Endodermal cell (in vitro differentiated cells): ENCODE measurements at regions not wholly inside any gene's neighbourhood (a gene's known extent, or its start where the extent isn't known, plus 50 kb on each side); places are given as distances from the start of the nearest gene placed in this dataset.

Source experiments
- DNase-seq: peaks from one replicate; pipeline ENCODE4 v3.0.0-alpha.2; 2017
- H3K27ac ChIP-seq: 2 replicates; pipeline ENCODE4 v1.5.1; 2013; ENCODE audit warnings: mild to moderate bottlenecking, low read depth, low read length, moderate library complexity
- H3K27me3 ChIP-seq: 2 replicates; pipeline ENCODE4 v1.6.1; 2013; ENCODE audit warnings: mild to moderate bottlenecking, low read length, moderate library complexity; ENCODE audit not compliant: insufficient read depth, control insufficient read depth, poor library complexity, severe bottlenecking
- H3K36me3 ChIP-seq: 2 replicates; pipeline ENCODE4 v1.7.0; 2013; ENCODE audit warnings: mild to moderate bottlenecking, low read length, moderate library complexity; ENCODE audit not compliant: control insufficient read depth, insufficient read depth
- H3K4me1 ChIP-seq: one replicate; pipeline ENCODE4 v1.7.0; 2013; ENCODE audit warnings: low read length; ENCODE audit not compliant: control insufficient read depth, insufficient read depth
- H3K4me3 ChIP-seq: 2 replicates; pipeline ENCODE4 v1.5.1; 2013; ENCODE audit warnings: mild to moderate bottlenecking, low read length, moderate library complexity
- H3K9ac ChIP-seq: 2 replicates; pipeline ENCODE4 v1.6.1; 2013; ENCODE audit warnings: mild to moderate bottlenecking, low read length, moderate library complexity; ENCODE audit not compliant: poor library complexity, severe bottlenecking; ENCODE audit errors: extremely low read depth
- H3K9me3 ChIP-seq: 2 replicates; pipeline ENCODE4 v1.6.1; 2013; ENCODE audit warnings: mild to moderate bottlenecking, low read length, moderate library complexity; ENCODE audit not compliant: control insufficient read depth
- H3K27ac Mint-ChIP-seq: 2 replicates; pipeline ENCODE4 v1.8.0; 2020; ENCODE audit warnings: mixed read lengths
- H3K27me3 Mint-ChIP-seq: 2 replicates; pipeline ENCODE4 v1.8.0; 2021; ENCODE audit warnings: mild to moderate bottlenecking, mixed read lengths; ENCODE audit not compliant: insufficient read depth
- H3K36me3 Mint-ChIP-seq: 2 replicates; pipeline ENCODE4 v1.8.0; 2020; ENCODE audit warnings: low read depth, mixed read lengths
- H3K4me1 Mint-ChIP-seq: 2 replicates; pipeline ENCODE4 v1.8.0; 2020; ENCODE audit warnings: mixed read lengths
- H3K4me3 Mint-ChIP-seq: 2 replicates; pipeline ENCODE4 v1.8.0; 2020; ENCODE audit warnings: mild to moderate bottlenecking, moderate library complexity, mixed read lengths
- H3K9me3 Mint-ChIP-seq: 2 replicates; pipeline ENCODE4 v1.8.0; 2020; ENCODE audit warnings: mild to moderate bottlenecking, mixed read lengths
- WGBS, 2 experiments: methylation state at CpG; one replicate each; pipeline versions ENCODE4 v1.1.5 to v1.1.7; 2013; ENCODE audit warnings: missing lambda C conversion rate in 2 of 2, mixed read lengths in 1 of 2; ENCODE audit not compliant: insufficient coverage in 1 of 2, insufficient read length in 1 of 2; 5-methylcytosine and 5-hydroxymethylcytosine counted together
- TF ChIP-seq, protein P1 (sequence below): fragments of 200-600 bp; sonication (generic); conservative IDR thresholded peaks from 2 replicates; pipeline ENCODE4 v1.5.0; 2021; ENCODE audit warnings: antibody characterized with exemption, mild to moderate bottlenecking

DNA sequence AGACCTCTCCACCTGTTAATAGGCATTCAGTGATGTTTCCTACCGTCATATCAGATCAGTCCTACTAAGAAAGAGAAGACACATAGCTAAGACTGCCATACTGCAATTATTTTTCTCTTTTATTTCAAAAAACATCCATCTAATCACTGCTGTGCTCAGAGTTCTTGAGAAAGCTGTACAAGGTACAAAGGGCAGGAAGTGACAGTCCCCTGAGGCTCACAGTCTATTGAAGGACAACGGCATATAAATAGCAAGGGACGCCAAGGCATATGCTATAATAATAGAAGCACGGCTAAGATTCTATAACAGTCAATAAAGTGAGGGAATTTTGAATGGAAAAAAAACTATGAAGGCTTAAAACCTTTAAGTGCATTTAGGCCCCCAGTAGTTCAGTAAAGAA, 415.3 kb upstream of the NRP1 start:
- TF ChIP-seq, protein P1, sequence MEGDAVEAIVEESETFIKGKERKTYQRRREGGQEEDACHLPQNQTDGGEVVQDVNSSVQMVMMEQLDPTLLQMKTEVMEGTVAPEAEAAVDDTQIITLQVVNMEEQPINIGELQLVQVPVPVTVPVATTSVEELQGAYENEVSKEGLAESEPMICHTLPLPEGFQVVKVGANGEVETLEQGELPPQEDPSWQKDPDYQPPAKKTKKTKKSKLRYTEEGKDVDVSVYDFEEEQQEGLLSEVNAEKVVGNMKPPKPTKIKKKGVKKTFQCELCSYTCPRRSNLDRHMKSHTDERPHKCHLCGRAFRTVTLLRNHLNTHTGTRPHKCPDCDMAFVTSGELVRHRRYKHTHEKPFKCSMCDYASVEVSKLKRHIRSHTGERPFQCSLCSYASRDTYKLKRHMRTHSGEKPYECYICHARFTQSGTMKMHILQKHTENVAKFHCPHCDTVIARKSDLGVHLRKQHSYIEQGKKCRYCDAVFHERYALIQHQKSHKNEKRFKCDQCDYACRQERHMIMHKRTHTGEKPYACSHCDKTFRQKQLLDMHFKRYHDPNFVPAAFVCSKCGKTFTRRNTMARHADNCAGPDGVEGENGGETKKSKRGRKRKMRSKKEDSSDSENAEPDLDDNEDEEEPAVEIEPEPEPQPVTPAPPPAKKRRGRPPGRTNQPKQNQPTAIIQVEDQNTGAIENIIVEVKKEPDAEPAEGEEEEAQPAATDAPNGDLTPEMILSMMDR = no peak

DNA sequence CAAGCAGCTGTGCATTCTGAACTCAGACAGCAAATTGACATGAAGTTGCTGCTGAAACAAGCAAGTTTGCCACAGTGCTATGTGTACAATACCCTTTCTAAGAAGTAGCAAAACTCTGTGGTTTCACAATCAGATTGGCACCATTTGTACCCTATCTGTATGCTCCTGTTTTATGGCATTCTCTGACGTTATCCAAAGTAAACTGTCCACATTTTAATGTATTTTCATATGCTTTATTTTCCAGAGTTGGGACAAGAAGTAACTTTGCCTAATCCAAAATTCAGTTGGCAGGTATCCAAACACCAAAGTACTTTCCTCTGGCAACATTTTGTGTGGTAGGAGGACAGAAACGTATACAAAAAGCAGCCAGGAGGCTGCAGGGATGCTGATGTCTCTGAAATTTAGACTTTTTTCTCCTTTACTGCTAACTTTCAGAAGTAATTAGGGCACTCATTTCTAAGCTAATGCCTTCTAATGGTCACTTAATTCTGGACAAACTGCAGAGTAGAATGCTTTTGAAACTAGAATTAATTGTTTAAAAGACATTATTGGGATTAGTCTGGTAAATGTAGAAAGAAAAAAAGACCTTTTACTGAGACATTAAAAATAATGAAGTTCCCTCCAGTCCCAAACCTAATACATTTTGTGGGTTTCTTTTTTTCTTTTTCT, 414.7 kb upstream of the NRP1 start:
- TF ChIP-seq, protein P1 = no peak
- H3K27me3 ChIP-seq = no peaks in the 10 kb centered on the region
- H3K4me3 ChIP-seq = no peak overlapping the region
- H3K27me3 Mint-ChIP-seq = no peaks in the 10 kb centered on the region
- H3K36me3 Mint-ChIP-seq = no peaks in the 10 kb centered on the region
- WGBS, 2 experiments = 83 to 86% methylated on average over 1 to 2 of the region's 2 CpGs
- H3K36me3 ChIP-seq = no peaks in the 10 kb centered on the region
- no peaks in the 10 kb centered on the region for H3K4me1 ChIP-seq
- H3K27ac Mint-ChIP-seq = no peak overlapping the region
- no peaks in the 10 kb centered on the region for H3K9me3 ChIP-seq
- no peak overlapping the region for H3K9ac ChIP-seq
- no peak for DNase-seq
- no peaks in the 10 kb centered on the region for H3K9me3 Mint-ChIP-seq
- H3K4me3 Mint-ChIP-seq = no peak overlapping the region
- no peak overlapping the region for H3K27ac ChIP-seq
- H3K4me1 Mint-ChIP-seq = no peaks in the 10 kb centered on the region

More for the DNA sequence above, 415.3 kb upstream of the NRP1 start:
- H3K9me3 Mint-ChIP-seq = no peaks in the 10 kb centered on the region
- Histone ChIP-seq H3K4me3 (no peak overlapping the region), H3K36me3 (no peaks in the 10 kb centered on the region), H3K27me3 (no peaks in the 10 kb centered on the region), H3K9ac (no peak overlapping the region), H3K27ac (no peak overlapping the region), H3K4me1 (no peaks in the 10 kb centered on the region), H3K9me3 (no peaks in the 10 kb centered on the region)
- WGBS, 2 experiments = 91 to 97% methylated on average over 4 of the region's 4 CpGs
- no peaks in the 10 kb centered on the region for H3K36me3 Mint-ChIP-seq
- no peak overlapping the region for H3K27ac Mint-ChIP-seq
- no peaks in the 10 kb centered on the region for H3K4me1 Mint-ChIP-seq
- H3K4me3 Mint-ChIP-seq = no peak overlapping the region
- H3K27me3 Mint-ChIP-seq = no peaks in the 10 kb centered on the region
- DNase-seq = no peak

DNA sequence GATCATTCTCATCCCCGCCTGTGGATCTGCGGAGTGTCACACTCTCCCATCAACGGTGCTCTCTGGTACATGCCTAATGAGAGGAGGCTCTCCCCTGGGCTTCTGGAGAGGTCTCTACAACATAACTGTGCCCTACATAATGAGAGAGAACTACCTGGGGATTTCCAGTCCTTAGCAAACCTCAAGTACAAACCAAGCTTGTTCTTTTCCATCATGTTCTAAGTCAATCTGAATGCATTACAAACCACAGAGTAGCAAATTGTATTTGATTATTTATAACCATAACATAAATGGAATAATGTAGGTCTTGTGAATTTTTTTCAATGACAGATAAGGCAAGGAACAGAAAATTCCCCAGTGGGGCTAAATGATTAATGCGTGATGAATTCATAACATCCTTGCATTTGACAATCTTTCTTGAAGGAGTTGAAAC, 412.4 kb upstream of the NRP1 start:
- TF ChIP-seq, protein P1 = no peak

More for the DNA sequence above, 412.4 kb upstream of the NRP1 start:
- no peaks in the 10 kb centered on the region for H3K9me3 Mint-ChIP-seq
- no peaks in the 10 kb centered on the region for H3K36me3 Mint-ChIP-seq
- Histone ChIP-seq H3K27ac (no peak overlapping the region), H3K36me3 (no peaks in the 10 kb centered on the region), H3K4me1 (no peaks in the 10 kb centered on the region), H3K4me3 (no peak overlapping the region), H3K27me3 (no peaks in the 10 kb centered on the region), H3K9ac (no peak overlapping the region), H3K9me3 (no peaks in the 10 kb centered on the region)
- WGBS, 2 experiments = 88 to 96% methylated on average over 4 of the region's 4 CpGs
- no peak overlapping the region for H3K4me3 Mint-ChIP-seq
- H3K27me3 Mint-ChIP-seq = no peaks in the 10 kb centered on the region
- H3K27ac Mint-ChIP-seq = no peak overlapping the region
- H3K4me1 Mint-ChIP-seq = no peaks in the 10 kb centered on the region
- DNase-seq = no peak
